Upper lobe of left lung (tissue), 4 donors: ENCODE measurements at regions not wholly inside any gene's neighbourhood (a gene's known extent, or its start where the extent isn't known, plus 50 kb on each side); places are given as distances from the start of the nearest gene placed in this dataset.

Experiments
- EP300 ChIP-seq, 4 donors: sonication (generic); formaldehyde crosslinking; IDR thresholded peaks; one replicate each; pipeline ENCODE4 v1.5.1; 2017; ENCODE audit warnings: antibody characterized with exemption in 4 of 4, control low read depth in 2 of 4
- TF ChIP-seq, protein P1 (sequence below), 6 experiments: fragments of 450-650 bp in 4 of 6; fragments of 200-600 bp in 2 of 6; sonication (generic) in 2 of 6; IDR thresholded peaks; one replicate each; pipeline ENCODE4 v1.5.1; 2016 to 2019; ENCODE audit warnings: antibody characterized with exemption in 6 of 6

DNA sequence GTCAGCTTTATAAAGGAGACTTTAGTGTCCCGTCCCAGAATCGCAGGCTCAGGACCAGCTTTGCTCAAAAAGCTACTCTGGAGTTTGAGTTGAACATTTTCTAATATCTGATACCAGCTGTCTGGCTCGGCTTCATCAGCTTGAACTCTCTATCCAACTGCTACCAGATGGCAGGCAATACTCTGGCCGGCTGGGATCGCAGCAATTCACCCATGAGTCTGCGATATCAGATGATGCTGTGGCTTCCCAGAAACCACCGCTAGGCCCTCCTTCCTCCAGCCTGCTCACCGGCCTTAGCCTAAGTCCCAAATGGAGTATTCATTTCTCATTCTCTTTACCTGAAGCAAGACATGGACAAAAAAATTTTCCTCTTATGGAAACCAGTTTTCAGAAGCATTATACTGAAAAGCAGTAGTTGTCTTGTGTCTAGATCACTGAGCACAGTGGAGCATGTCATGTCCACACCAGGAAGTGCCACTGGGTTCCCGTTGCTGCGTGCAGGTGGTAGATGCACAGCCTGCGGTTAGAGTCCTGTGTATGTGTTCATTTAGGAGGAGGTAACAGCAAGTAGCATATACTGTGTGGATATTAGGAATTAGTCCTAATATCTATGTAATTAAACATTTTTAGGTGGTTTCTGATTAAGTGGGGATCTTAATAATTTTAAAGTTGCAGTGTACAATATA is 162.0 kb upstream of the SOX11 start:
- TF ChIP-seq, protein P1, sequence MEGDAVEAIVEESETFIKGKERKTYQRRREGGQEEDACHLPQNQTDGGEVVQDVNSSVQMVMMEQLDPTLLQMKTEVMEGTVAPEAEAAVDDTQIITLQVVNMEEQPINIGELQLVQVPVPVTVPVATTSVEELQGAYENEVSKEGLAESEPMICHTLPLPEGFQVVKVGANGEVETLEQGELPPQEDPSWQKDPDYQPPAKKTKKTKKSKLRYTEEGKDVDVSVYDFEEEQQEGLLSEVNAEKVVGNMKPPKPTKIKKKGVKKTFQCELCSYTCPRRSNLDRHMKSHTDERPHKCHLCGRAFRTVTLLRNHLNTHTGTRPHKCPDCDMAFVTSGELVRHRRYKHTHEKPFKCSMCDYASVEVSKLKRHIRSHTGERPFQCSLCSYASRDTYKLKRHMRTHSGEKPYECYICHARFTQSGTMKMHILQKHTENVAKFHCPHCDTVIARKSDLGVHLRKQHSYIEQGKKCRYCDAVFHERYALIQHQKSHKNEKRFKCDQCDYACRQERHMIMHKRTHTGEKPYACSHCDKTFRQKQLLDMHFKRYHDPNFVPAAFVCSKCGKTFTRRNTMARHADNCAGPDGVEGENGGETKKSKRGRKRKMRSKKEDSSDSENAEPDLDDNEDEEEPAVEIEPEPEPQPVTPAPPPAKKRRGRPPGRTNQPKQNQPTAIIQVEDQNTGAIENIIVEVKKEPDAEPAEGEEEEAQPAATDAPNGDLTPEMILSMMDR (IDR thresholded peaks at IDR 0.05), result no peak
- no peak for TF ChIP-seq EP300 (IDR thresholded peaks at IDR 0.05)
